Breast epithelium (tissue), 4 donors: ENCODE measurements at regions not wholly inside any gene's neighbourhood (a gene's known extent, or its start where the extent isn't known, plus 50 kb on each side); places are given as distances from the start of the nearest gene placed in this dataset.

ENCODE experiments used
- DNase-seq, 2 donors: peaks; one replicate each; pipeline ENCODE4 v3.0.0-alpha.2; 2019; ENCODE audit warnings: low spot score in 2 of 2
- H3K27ac ChIP-seq, 2 donors: fragments of 200-600 bp; sonication (generic) in 1 of 2; one replicate each; pipeline ENCODE4 v1.5.1; 2016 to 2019; ENCODE audit warnings: mild to moderate bottlenecking in 1 of 2
- H3K27me3 ChIP-seq, 2 donors: fragments of 200-600 bp; sonication (generic) in 1 of 2; one replicate each; pipeline versions ENCODE4 v1.5.1 to v1.6.0; 2017 to 2019; ENCODE audit warnings: control low read depth in 1 of 2, mild to moderate bottlenecking in 1 of 2
- H3K36me3 ChIP-seq: fragments of 200-600 bp; one replicate; pipeline ENCODE4 v1.5.1; 2019
- H3K4me1 ChIP-seq, 2 donors: fragments of 200-600 bp; sonication (generic); one replicate each; pipeline ENCODE4 v1.5.1; 2016 to 2019; ENCODE audit warnings: control low read depth in 1 of 2
- H3K4me3 ChIP-seq, 3 donors: fragments of 200-600 bp; sonication (generic); 1 replicate in 2 of 3; 2 replicates in 1 of 3; pipeline ENCODE4 v1.5.1; 2016 to 2019; ENCODE audit warnings: mild to moderate bottlenecking in 3 of 3, moderate library complexity in 2 of 3
- H3K9me3 ChIP-seq, 2 donors: fragments of 200-600 bp; sonication (generic) in 1 of 2; one replicate each; pipeline ENCODE4 v1.5.1; 2016 to 2019; ENCODE audit warnings: control low read depth in 1 of 2
- CTCF ChIP-seq, 3 donors: fragments of 450-650 bp; IDR thresholded peaks; one replicate each; pipeline ENCODE4 v1.5.1; 2016 to 2017; ENCODE audit warnings: antibody characterized with exemption in 3 of 3, mild to moderate bottlenecking in 3 of 3, moderate library complexity in 3 of 3
- POLR2A ChIP-seq: fragments of 450-650 bp; IDR thresholded peaks from one replicate; pipeline ENCODE4 v1.6.1; 2016; ENCODE audit warnings: antibody characterized with exemption, mild to moderate bottlenecking, moderate library complexity
- POLR2AphosphoS5 ChIP-seq, 3 donors: sonication (generic); formaldehyde crosslinking; IDR thresholded peaks; one replicate each; pipeline ENCODE4 v1.6.1; 2017; ENCODE audit warnings: antibody characterized with exemption in 3 of 3
- intact Hi-C: fragments of 100-400 bp; cut with DNase I; formaldehyde crosslinking; loops from one replicate; pipeline ENCODE4 v1.15.1; 2023; ENCODE audit warnings: low total_unique reads

GRCh38 chr10:43867667-43868565 lies 219.2 kb upstream of the ZNF32 start:
- Histone ChIP-seq H3K27ac (peak overlapping the region in 1 of 2 donors; percentile 27), H3K9me3 (no peaks in the 10 kb centered on the region), H3K27me3 (no peaks in the 10 kb centered on the region), H3K36me3 (no peaks in the 10 kb centered on the region), H3K4me3 (no peak overlapping the region), H3K4me1 (peaks cover 2 to 9% of the 10 kb centered on the region in 2 donors)
- no peak for TF ChIP-seq POLR2AphosphoS5 (IDR thresholded peaks at IDR 0.05)
- TF ChIP-seq POLR2A = no peak
- no peak for TF ChIP-seq CTCF (IDR thresholded peaks at IDR 0.05)
- intact Hi-C loops = no loop called here
- no peak for DNase-seq

DNA sequence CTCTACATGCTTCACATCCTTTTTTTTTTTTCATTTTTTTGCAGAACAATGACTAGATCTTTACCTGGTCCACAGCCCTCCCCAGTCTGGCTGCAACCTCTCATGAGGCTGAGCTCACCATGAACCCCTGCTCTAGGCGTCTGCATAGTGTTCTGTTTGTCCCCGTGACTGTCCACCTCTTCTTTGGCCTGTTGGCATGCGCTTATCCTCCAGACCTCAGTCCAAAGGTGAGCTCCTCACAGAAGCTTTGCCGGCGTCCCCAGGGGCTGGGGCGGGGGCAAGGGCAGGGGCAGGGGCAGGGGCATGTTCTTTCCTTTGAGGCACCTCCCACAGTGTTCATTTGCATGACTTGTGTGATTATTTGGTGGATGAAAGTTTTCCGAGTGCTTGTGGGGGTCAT lies 218.4 kb upstream of the ZNF32 start:
- intact Hi-C loops = no loop called here
- TF ChIP-seq POLR2AphosphoS5 (IDR thresholded peaks at IDR 0.05) (no peak), POLR2A (no peak), CTCF (IDR thresholded peaks at IDR 0.05) (no peak)
- DNase-seq = no peak

DNA sequence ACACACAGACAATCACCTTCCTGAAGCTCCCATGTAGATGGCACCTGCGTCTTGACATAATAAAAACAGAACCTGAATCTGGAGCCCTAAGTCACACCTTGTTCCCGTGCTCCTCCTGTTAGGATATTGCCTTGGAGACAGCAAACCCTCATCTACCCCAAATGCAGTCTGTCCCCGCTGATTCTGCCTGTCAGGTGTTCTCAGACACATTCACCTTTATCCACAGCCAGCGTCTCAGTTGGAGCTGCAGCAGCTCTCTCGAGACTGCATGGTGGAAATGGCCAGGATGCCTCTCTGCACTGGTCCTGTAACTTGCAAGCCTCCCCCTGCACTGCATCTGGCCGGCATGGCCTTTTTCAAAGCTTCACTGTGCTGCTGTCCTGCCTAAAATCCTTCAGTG lies 218.0 kb upstream of the ZNF32 start:
- no peaks in the 10 kb centered on the region for H3K36me3 ChIP-seq
- no peak overlapping the region for H3K27ac ChIP-seq
- H3K4me3 ChIP-seq = no peak overlapping the region
- intact Hi-C loops = no loop called here
- no peaks in the 10 kb centered on the region for H3K9me3 ChIP-seq
- no peaks in the 10 kb centered on the region for H3K27me3 ChIP-seq
- peaks cover 2 to 9% of the 10 kb centered on the region in 2 donors for H3K4me1 ChIP-seq
- TF ChIP-seq CTCF (IDR thresholded peaks at IDR 0.05) (no peak), POLR2AphosphoS5 (IDR thresholded peaks at IDR 0.05) (no peak), POLR2A (no peak)
- no peak for DNase-seq

More for the DNA sequence above, 218.4 kb upstream of the ZNF32 start:
- Histone ChIP-seq H3K27me3 (no peaks in the 10 kb centered on the region), H3K27ac (peak overlapping the region in 1 of 2 donors; percentile 27), H3K4me1 (peaks cover 2 to 9% of the 10 kb centered on the region in 2 donors), H3K4me3 (no peak overlapping the region), H3K9me3 (no peaks in the 10 kb centered on the region), H3K36me3 (no peaks in the 10 kb centered on the region)

DNA sequence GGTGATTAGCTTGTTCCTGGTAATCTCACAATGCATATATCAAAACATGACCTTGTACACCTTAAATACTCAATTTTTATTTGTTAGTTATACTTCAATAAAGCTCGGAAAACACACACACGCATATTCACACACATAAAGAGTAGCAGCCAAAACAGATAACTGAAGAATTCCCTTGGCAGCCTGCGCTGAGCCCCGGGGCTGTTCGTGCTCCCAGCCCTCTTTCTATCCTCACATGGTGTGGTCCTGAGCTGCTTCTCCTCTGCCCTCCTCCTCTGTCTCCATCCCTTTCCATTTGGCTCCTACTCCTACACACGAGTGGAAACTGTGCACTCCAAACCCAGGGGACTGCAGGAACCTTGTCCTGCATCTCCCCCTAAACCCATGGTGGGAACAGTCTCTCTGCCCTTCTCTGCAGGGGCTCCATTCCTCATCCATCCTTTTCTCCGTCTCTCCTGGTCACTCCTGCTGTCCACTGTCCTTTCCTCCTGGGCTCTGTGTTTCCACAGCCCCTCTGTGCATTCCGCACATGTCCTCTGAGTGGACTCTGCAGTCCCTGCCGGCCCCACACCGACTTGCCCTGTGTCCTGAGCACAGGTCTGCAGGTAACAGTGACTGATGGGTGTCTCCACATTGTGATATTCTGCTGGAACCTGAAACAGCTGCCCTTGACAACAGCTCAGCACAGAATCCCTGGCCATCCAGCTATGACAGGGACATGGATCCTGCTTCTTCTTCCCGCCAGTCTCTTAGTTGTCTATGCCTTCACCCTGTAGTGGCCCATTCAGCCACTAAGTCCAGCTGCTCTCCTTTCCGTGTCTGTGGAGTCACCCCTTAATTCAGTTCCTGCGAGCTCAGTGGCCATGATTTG lies 216.8 kb upstream of the ZNF32 start:
- H3K27me3 ChIP-seq = no peaks in the 10 kb centered on the region
- no peak for TF ChIP-seq POLR2A
- H3K9me3 ChIP-seq = no peaks in the 10 kb centered on the region
- H3K4me3 ChIP-seq = no peak overlapping the region
- no peaks in the 10 kb centered on the region for H3K36me3 ChIP-seq
- DNase-seq = no peak
- H3K27ac ChIP-seq = no peak overlapping the region
- intact Hi-C loops = no loop called here
- H3K4me1 ChIP-seq = peaks cover 2 to 9% of the 10 kb centered on the region in 2 donors

DNA sequence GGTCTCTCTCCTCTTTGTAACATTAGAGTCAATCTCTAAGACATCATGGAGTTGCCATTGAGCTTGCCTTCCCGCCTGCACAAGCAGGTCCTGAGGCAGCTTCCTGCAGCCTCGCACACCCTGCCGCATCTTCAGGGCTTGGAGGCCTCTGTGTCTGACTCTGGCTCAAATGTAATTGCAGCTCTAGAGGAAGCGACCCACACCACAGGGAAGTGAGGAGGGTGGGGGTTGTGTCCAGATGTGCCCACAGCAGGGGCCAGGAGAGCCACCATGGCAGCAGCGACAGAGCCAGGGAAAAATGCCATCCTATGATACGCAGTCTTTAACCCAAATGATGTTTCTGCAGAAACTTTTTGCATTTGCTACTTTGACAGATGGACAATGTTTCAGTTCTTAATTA lies 216.0 kb upstream of the ZNF32 start:
- no peak for DNase-seq
- Histone ChIP-seq H3K27ac (peak overlapping the region; percentile 64 to 89), H3K4me1 (peaks cover 2 to 9% of the 10 kb centered on the region in 2 donors)

More for the DNA sequence above, 216.0 kb upstream of the ZNF32 start:
- Histone ChIP-seq H3K9me3 (no peaks in the 10 kb centered on the region), H3K4me3 (no peak overlapping the region), H3K27me3 (no peaks in the 10 kb centered on the region), H3K36me3 (no peaks in the 10 kb centered on the region)
- intact Hi-C loops = no loop called here
- no peak for TF ChIP-seq CTCF (IDR thresholded peaks at IDR 0.05)
